Mucosa of stomach (tissue), 1 donor: ENCODE measurements at regions not wholly inside any gene's neighbourhood (a gene's known extent, or its start where the extent isn't known, plus 50 kb on each side); places are given as distances from the start of the nearest gene placed in this dataset.

Experiments used
- H3K27me3 ChIP-seq: one replicate; pipeline ENCODE4 v1.7.0; 2013; ENCODE audit warnings: mild to moderate bottlenecking, low read length; ENCODE audit not compliant: control insufficient read depth, insufficient read depth
- H3K36me3 ChIP-seq: one replicate; pipeline ENCODE4 v1.7.0; 2013; ENCODE audit warnings: low read length; ENCODE audit not compliant: control insufficient read depth, insufficient read depth
- H3K4me1 ChIP-seq: one replicate; pipeline ENCODE4 v1.7.0; 2013; ENCODE audit warnings: mild to moderate bottlenecking, low read length; ENCODE audit not compliant: control insufficient read depth, insufficient read depth
- H3K4me3 ChIP-seq: one replicate; pipeline ENCODE4 v1.7.0; 2013; ENCODE audit warnings: low read length
- H3K9ac ChIP-seq: one replicate; pipeline ENCODE4 v1.7.0; 2013; ENCODE audit warnings: mild to moderate bottlenecking, low read length, moderate library complexity
- H3K9me3 ChIP-seq: one replicate; pipeline ENCODE4 v1.7.0; 2013; ENCODE audit warnings: mild to moderate bottlenecking, low read length, moderate library complexity; ENCODE audit not compliant: control insufficient read depth
- donor health status: Pancreatic carcinoma.

- H3K9ac ChIP-seq: no peak overlapping the region
- H3K36me3 ChIP-seq: no peaks in the 10 kb centered on the region
- no peaks in the 10 kb centered on the region for H3K27me3 ChIP-seq
- H3K9me3 ChIP-seq: no peaks in the 10 kb centered on the region
- H3K4me3 ChIP-seq: no peak overlapping the region
- peaks cover 15% of the 10 kb centered on the region for H3K4me1 ChIP-seq
These were observed 179.8 kb upstream of the SHH start for GRCh38 chr7:155992107-155992506.

- Histone ChIP-seq H3K36me3 (no peaks in the 10 kb centered on the region), H3K27me3 (no peaks in the 10 kb centered on the region), H3K9ac (no peak overlapping the region), H3K9me3 (no peaks in the 10 kb centered on the region), H3K4me3 (no peak overlapping the region), H3K4me1 (peaks cover 10% of the 10 kb centered on the region)
These were observed 179.2 kb upstream of the SHH start for GRCh38 chr7:155991470-155991869.

- Histone ChIP-seq H3K4me1 (no peaks in the 10 kb centered on the region), H3K27me3 (no peaks in the 10 kb centered on the region), H3K9me3 (no peaks in the 10 kb centered on the region), H3K9ac (no peak overlapping the region), H3K36me3 (no peaks in the 10 kb centered on the region), H3K4me3 (no peak overlapping the region)
These were observed 176.2 kb upstream of the SHH start for GRCh38 chr7:155988416-155988815.

GRCh38 chr7:155987681-155988235 is 175.5 kb upstream of the SHH start:
- no peaks in the 10 kb centered on the region for H3K9me3 ChIP-seq
- H3K36me3 ChIP-seq: no peaks in the 10 kb centered on the region
- no peaks in the 10 kb centered on the region for H3K27me3 ChIP-seq
- no peak overlapping the region for H3K9ac ChIP-seq
- H3K4me1 ChIP-seq: no peaks in the 10 kb centered on the region
- no peak overlapping the region for H3K4me3 ChIP-seq

GRCh38 chr7:155986497-155987160 is 174.4 kb upstream of the SHH start:
- no peaks in the 10 kb centered on the region for H3K9me3 ChIP-seq
- no peaks in the 10 kb centered on the region for H3K4me1 ChIP-seq
- no peak overlapping the region for H3K9ac ChIP-seq
- no peaks in the 10 kb centered on the region for H3K27me3 ChIP-seq
- no peaks in the 10 kb centered on the region for H3K36me3 ChIP-seq
- no peak overlapping the region for H3K4me3 ChIP-seq

GRCh38 chr7:155985518-155986250 is 173.4 kb upstream of the SHH start:
- no peak overlapping the region for H3K4me3 ChIP-seq
- no peaks in the 10 kb centered on the region for H3K27me3 ChIP-seq
- no peaks in the 10 kb centered on the region for H3K9me3 ChIP-seq
- H3K36me3 ChIP-seq: no peaks in the 10 kb centered on the region
- H3K4me1 ChIP-seq: no peaks in the 10 kb centered on the region
- no peak overlapping the region for H3K9ac ChIP-seq

DNA sequence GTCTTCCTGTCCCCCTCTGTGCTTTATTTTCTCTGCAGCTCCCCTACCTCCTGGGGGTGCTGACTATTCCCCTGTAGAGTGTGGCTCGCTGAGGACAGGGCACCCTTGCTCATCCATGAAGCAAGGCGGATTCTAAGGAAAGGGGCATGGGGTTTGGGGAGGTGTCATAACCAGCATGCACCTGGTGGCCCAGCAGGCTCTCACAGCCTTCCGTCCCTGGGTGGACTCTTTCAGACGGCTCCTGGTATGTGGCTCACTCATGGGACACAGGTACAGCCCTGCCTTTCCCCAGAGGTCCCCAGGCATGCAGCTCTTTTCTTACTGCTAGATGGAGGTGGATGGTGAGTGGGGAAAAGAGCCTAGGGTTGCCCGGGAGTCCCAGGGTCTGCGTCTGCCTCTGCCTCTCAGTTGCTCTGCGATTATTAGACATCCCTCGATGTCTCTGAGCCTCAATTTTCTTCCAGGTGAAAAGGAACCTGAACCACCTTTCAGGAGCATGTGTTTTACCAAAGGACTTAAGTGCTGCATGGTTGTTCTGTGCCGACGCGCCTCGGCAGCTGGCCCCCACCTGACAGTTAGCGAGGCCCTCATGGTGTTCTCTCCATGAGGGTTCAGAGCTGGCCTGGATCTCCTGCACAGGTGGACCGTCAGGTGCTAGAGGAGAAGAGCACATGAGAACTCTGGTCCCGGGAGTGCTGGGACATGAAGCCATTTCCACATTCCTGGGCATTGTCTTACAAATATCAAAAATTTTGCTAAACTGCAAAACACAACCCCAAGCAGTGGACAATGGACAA is 172.5 kb upstream of the SHH start:
- Histone ChIP-seq H3K27me3 (no peaks in the 10 kb centered on the region), H3K36me3 (no peaks in the 10 kb centered on the region), H3K9ac (no peak overlapping the region), H3K9me3 (no peaks in the 10 kb centered on the region), H3K4me1 (no peaks in the 10 kb centered on the region), H3K4me3 (no peak overlapping the region)

- Histone ChIP-seq H3K4me3 (no peak overlapping the region), H3K9ac (no peak overlapping the region), H3K9me3 (no peaks in the 10 kb centered on the region), H3K4me1 (no peaks in the 10 kb centered on the region), H3K27me3 (no peaks in the 10 kb centered on the region), H3K36me3 (no peaks in the 10 kb centered on the region)
These were observed 171.8 kb upstream of the SHH start for GRCh38 chr7:155984028-155984580.

- no peaks in the 10 kb centered on the region for H3K9me3 ChIP-seq
- no peaks in the 10 kb centered on the region for H3K4me1 ChIP-seq
- no peak overlapping the region for H3K4me3 ChIP-seq
- no peaks in the 10 kb centered on the region for H3K36me3 ChIP-seq
- H3K9ac ChIP-seq: no peak overlapping the region
- no peaks in the 10 kb centered on the region for H3K27me3 ChIP-seq
These were observed 171.0 kb upstream of the SHH start for GRCh38 chr7:155983176-155983815.

DNA sequence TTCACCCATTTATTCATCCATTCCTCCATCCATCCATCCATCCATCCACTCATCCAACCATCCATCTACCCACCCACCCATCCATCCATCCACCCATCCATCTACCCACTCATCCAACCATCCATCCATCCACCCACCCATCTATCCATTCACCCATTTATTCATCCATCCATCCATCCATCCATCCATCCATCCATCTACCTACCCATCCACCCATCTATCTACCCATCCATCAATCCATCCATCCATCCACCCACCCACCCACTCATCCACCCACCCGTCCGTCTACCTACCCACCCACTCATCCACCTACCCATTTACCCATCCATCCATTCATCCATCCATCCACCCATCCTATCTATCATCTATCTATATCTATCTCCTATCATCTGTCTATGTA is 169.4 kb upstream of the SHH start:
- Histone ChIP-seq H3K4me3 (no peak overlapping the region), H3K36me3 (no peaks in the 10 kb centered on the region), H3K4me1 (no peaks in the 10 kb centered on the region), H3K27me3 (no peaks in the 10 kb centered on the region), H3K9ac (no peak overlapping the region), H3K9me3 (no peaks in the 10 kb centered on the region)

- Histone ChIP-seq H3K4me1 (no peaks in the 10 kb centered on the region), H3K36me3 (no peaks in the 10 kb centered on the region), H3K4me3 (no peak overlapping the region), H3K9ac (no peak overlapping the region), H3K27me3 (no peaks in the 10 kb centered on the region), H3K9me3 (no peaks in the 10 kb centered on the region)
These were observed 168.6 kb upstream of the SHH start for GRCh38 chr7:155980841-155981240.
